ENCODE measurements at regions not wholly inside any gene's neighbourhood (a gene's known extent, or its start where the extent isn't known, plus 50 kb on each side); places are given as distances from the start of the nearest gene placed in this dataset.

- no peak overlapping the region for H3K9ac ChIP-seq (ENCODE audit: control insufficient read depth, extremely low read depth, insufficient read depth, low read length)
- FAIRE-seq: no peak
- no peak overlapping the region for H3K4me2 ChIP-seq (ENCODE audit: control insufficient read depth, extremely low read depth, insufficient read depth, low read depth, low read length)
- no peaks in the 10 kb centered on the region for H3K9me1 ChIP-seq (ENCODE audit: control insufficient read depth, extremely low read depth, insufficient read depth, low read length)
- no peak overlapping the region for H3K4me3 ChIP-seq (ENCODE audit: control insufficient read depth in 2 of 3, extremely low read depth in 1 of 3, insufficient read depth in 2 of 3, low read depth in 1 of 3, low read length in 3 of 3)
- no peak overlapping the region for H2AFZ ChIP-seq (ENCODE audit: control insufficient read depth, low read length)
- H3K27ac ChIP-seq (ENCODE audit: control insufficient read depth, insufficient read depth, low read length): no peak overlapping the region
- H3K36me3 ChIP-seq (ENCODE audit: control insufficient read depth in 2 of 2, extremely low read depth in 1 of 2, insufficient read depth in 2 of 2, low read length in 2 of 2): no peaks in the 10 kb centered on the region
- no peaks in the 10 kb centered on the region for H3K79me2 ChIP-seq (ENCODE audit: control insufficient read depth, insufficient read depth, low read length)
- H3K27me3 ChIP-seq (ENCODE audit: control insufficient read depth, extremely low read depth, insufficient read depth, low read length): no peaks in the 10 kb centered on the region
- no peak for TF ChIP-seq EZH2 (IDR thresholded peaks at IDR 0.05; ENCODE audit: low read length)
- TF ChIP-seq, protein P1, sequence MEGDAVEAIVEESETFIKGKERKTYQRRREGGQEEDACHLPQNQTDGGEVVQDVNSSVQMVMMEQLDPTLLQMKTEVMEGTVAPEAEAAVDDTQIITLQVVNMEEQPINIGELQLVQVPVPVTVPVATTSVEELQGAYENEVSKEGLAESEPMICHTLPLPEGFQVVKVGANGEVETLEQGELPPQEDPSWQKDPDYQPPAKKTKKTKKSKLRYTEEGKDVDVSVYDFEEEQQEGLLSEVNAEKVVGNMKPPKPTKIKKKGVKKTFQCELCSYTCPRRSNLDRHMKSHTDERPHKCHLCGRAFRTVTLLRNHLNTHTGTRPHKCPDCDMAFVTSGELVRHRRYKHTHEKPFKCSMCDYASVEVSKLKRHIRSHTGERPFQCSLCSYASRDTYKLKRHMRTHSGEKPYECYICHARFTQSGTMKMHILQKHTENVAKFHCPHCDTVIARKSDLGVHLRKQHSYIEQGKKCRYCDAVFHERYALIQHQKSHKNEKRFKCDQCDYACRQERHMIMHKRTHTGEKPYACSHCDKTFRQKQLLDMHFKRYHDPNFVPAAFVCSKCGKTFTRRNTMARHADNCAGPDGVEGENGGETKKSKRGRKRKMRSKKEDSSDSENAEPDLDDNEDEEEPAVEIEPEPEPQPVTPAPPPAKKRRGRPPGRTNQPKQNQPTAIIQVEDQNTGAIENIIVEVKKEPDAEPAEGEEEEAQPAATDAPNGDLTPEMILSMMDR (optimal IDR thresholded peaks at IDR 0.05 in 1 of 3, IDR thresholded peaks at IDR 0.05 in 1 of 3, conservative IDR thresholded peaks at IDR 0.05 in 1 of 3; ENCODE audit: extremely low read depth in 1 of 3, insufficient read depth in 2 of 3, low read length in 3 of 3): no peak
- H3K9me3 ChIP-seq (ENCODE audit: control insufficient read depth, low read depth, low read length): no peaks in the 10 kb centered on the region
- no peaks in the 10 kb centered on the region for H3K4me1 ChIP-seq (ENCODE audit: control insufficient read depth, extremely low read depth, insufficient read depth, low read length)
- no peaks in the 10 kb centered on the region for H4K20me1 ChIP-seq (ENCODE audit: control insufficient read depth, extremely low read depth, insufficient read depth, low read length)
- dilution Hi-C loops (cut with MboI; ENCODE audit: extremely low pct_ligation_motif_present, low sequenced_read_pairs): no loop called here
- no peak for DNase-seq (ENCODE audit: low read depth, low spot score)
Measured at GRCh38 chr13:68551701-68552522, 1321.8 kb upstream of the PCDH9 start.

DNA sequence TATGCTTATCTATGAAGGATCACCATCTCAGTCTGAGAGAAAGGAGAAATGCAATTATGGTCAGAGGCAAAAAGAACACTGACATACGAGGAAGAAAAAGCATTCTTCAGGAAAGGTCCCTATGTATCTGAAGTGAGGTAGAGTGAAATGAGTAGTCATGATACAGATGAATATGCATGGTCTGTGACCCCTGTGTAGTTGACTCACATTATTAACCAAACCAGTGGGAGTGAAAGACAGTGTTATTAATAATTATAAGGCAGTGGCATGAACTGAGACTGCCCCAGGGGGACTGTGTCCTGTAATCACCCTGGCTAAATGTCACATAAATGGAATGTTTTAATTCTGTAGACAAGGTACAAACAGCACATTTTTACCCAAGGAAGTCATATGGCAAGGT lies 1320.2 kb upstream of the PCDH9 start:
- no peaks in the 10 kb centered on the region for H3K27me3 ChIP-seq (ENCODE audit: control insufficient read depth, extremely low read depth, insufficient read depth, low read length)
- no peak overlapping the region for H3K4me2 ChIP-seq (ENCODE audit: control insufficient read depth, extremely low read depth, insufficient read depth, low read depth, low read length)
- H3K4me1 ChIP-seq (ENCODE audit: control insufficient read depth, extremely low read depth, insufficient read depth, low read length): no peaks in the 10 kb centered on the region
- DNase-seq (ENCODE audit: low read depth, low spot score): no peak
- H3K36me3 ChIP-seq (ENCODE audit: control insufficient read depth in 2 of 2, extremely low read depth in 1 of 2, insufficient read depth in 2 of 2, low read length in 2 of 2): no peaks in the 10 kb centered on the region
- dilution Hi-C loops (cut with MboI; ENCODE audit: extremely low pct_ligation_motif_present, low sequenced_read_pairs): no loop called here
- no peak overlapping the region for H3K9ac ChIP-seq (ENCODE audit: control insufficient read depth, extremely low read depth, insufficient read depth, low read length)
- H3K9me3 ChIP-seq (ENCODE audit: control insufficient read depth, low read depth, low read length): no peaks in the 10 kb centered on the region
- FAIRE-seq: no peak
- H3K27ac ChIP-seq (ENCODE audit: control insufficient read depth, insufficient read depth, low read length): no peak overlapping the region
- no peak for TF ChIP-seq EZH2 (IDR thresholded peaks at IDR 0.05; ENCODE audit: low read length)
- TF ChIP-seq, protein P1 (optimal IDR thresholded peaks at IDR 0.05 in 1 of 3, IDR thresholded peaks at IDR 0.05 in 1 of 3, conservative IDR thresholded peaks at IDR 0.05 in 1 of 3; ENCODE audit: extremely low read depth in 1 of 3, insufficient read depth in 2 of 3, low read length in 3 of 3): no peak
- H4K20me1 ChIP-seq (ENCODE audit: control insufficient read depth, extremely low read depth, insufficient read depth, low read length): no peaks in the 10 kb centered on the region
- no peak overlapping the region for H2AFZ ChIP-seq (ENCODE audit: control insufficient read depth, low read length)
- H3K79me2 ChIP-seq (ENCODE audit: control insufficient read depth, insufficient read depth, low read length): no peaks in the 10 kb centered on the region
- no peaks in the 10 kb centered on the region for H3K9me1 ChIP-seq (ENCODE audit: control insufficient read depth, extremely low read depth, insufficient read depth, low read length)
- no peak overlapping the region for H3K4me3 ChIP-seq (ENCODE audit: control insufficient read depth in 2 of 3, extremely low read depth in 1 of 3, insufficient read depth in 2 of 3, low read depth in 1 of 3, low read length in 3 of 3)

All from keratinocyte (primary cell).